OCI-LY7 (cell line): ENCODE measurements at regions not wholly inside any gene's neighbourhood (a gene's known extent, or its start where the extent isn't known, plus 50 kb on each side); places are given as distances from the start of the nearest gene placed in this dataset.

ENCODE experiments used
- BruUV-seq: library from RNA; stranded (reverse); fragments of 400-500 nt; replicated peaks from 2 replicates; lab custom pipeline; 2021; lab: Mats Ljungman, UMichigan
- CTCF ChIA-PET: fragments of 300-600 bp; sonication (Branson Sonifier 250); formaldehyde crosslinking; loops from one replicate; lab custom pipeline; 2022; ENCODE audit warnings: antibody characterized with exemption; ENCODE audit not compliant: unreplicated experiment; lab: Charles Lee
- POLR2A ChIA-PET: fragments of 300-600 bp; sonication (Branson Sonifier 250); formaldehyde crosslinking; loops from one replicate; lab custom pipeline; 2022; ENCODE audit warnings: antibody characterized with exemption; lab: Charles Lee
- DNase-seq: peaks from one replicate; pipeline ENCODE4 v3.0.0-alpha.2; 2015; ENCODE audit warnings: low spot score
- H2AFZ ChIP-seq: fragments of 200-600 bp; sonication (generic), shearing (Covaris generic); 2 replicates; pipeline ENCODE4 v1.6.1; 2014; ENCODE audit warnings: mild to moderate bottlenecking, antibody characterized with exemption, low read length, moderate library complexity
- H3K27ac ChIP-seq: fragments of 200-600 bp; sonication (generic); 2 replicates; pipeline ENCODE4 v1.5.1; 2014; ENCODE audit warnings: mixed run types, low read depth, mild to moderate bottlenecking, moderate library complexity, low read length, inconsistent platforms; ENCODE audit not compliant: poor library complexity, severe bottlenecking
- H3K36me3 ChIP-seq: fragments of 200-600 bp; sonication (generic); 2 replicates; pipeline ENCODE4 v1.6.1; 2014; ENCODE audit warnings: mild to moderate bottlenecking, antibody characterized with exemption, low read length, moderate library complexity, mixed read lengths; ENCODE audit not compliant: insufficient read depth
- H3K4me1 ChIP-seq: fragments of 200-600 bp; sonication (generic); 2 replicates; pipeline ENCODE4 v1.5.1; 2014; ENCODE audit warnings: mild to moderate bottlenecking, low read length; ENCODE audit not compliant: insufficient read depth, poor library complexity, severe bottlenecking
- H3K4me2 ChIP-seq: fragments of 200-600 bp; sonication (generic); 2 replicates; pipeline ENCODE4 v1.6.1; 2014; ENCODE audit warnings: mild to moderate bottlenecking, low read length
- H3K4me3 ChIP-seq: fragments of 200-600 bp; sonication (generic); 2 replicates; pipeline ENCODE4 v1.5.1; 2014; ENCODE audit warnings: mild to moderate bottlenecking, low read depth, low read length; ENCODE audit not compliant: poor library complexity, severe bottlenecking
- H3K79me2 ChIP-seq: fragments of 200-600 bp; sonication (generic); 2 replicates; pipeline ENCODE4 v1.6.1; 2016; ENCODE audit warnings: low read depth, mild to moderate bottlenecking, low read length, moderate library complexity, mixed read lengths; ENCODE audit not compliant: insufficient read depth
- H3K9me2 ChIP-seq: fragments of 200-600 bp; sonication (generic); 2 replicates; pipeline ENCODE4 v1.6.1; 2016; ENCODE audit warnings: mild to moderate bottlenecking, low read length, mixed read lengths; ENCODE audit not compliant: insufficient read depth
- H3K9me3 ChIP-seq: fragments of 200-600 bp; sonication (generic); 2 replicates; pipeline ENCODE4 v1.6.1; 2014; ENCODE audit warnings: mild to moderate bottlenecking, mixed run types, low read length, mixed read lengths
- H4K20me1 ChIP-seq: fragments of 200-600 bp; sonication (generic); 2 replicates; pipeline ENCODE4 v1.6.1; 2014; ENCODE audit warnings: mild to moderate bottlenecking, antibody characterized with exemption, low read length, moderate library complexity, mixed read lengths; ENCODE audit not compliant: insufficient read depth
- CTCF ChIP-seq: fragments of 200-600 bp; sonication (generic); conservative IDR thresholded peaks from 2 replicates; pipeline ENCODE4 v1.5.1; 2014; ENCODE audit warnings: mild to moderate bottlenecking, antibody characterized with exemption, low read length, moderate library complexity, mixed read lengths
- EZH2phosphoT487 ChIP-seq: fragments of 200-600 bp; sonication (generic); IDR thresholded peaks from 2 replicates; pipeline ENCODE4 v1.6.1; 2018; ENCODE audit warnings: low read depth, borderline replicate concordance, mild to moderate bottlenecking, mixed run types, antibody characterized with exemption, low read length, moderate library complexity, mixed read lengths
- intact Hi-C: fragments of 100-400 bp; cut with micrococcal nuclease; formaldehyde crosslinking; loops from one replicate; pipeline ENCODE4 v1.10.0; 2022; ENCODE audit not compliant: unreplicated experiment

DNA sequence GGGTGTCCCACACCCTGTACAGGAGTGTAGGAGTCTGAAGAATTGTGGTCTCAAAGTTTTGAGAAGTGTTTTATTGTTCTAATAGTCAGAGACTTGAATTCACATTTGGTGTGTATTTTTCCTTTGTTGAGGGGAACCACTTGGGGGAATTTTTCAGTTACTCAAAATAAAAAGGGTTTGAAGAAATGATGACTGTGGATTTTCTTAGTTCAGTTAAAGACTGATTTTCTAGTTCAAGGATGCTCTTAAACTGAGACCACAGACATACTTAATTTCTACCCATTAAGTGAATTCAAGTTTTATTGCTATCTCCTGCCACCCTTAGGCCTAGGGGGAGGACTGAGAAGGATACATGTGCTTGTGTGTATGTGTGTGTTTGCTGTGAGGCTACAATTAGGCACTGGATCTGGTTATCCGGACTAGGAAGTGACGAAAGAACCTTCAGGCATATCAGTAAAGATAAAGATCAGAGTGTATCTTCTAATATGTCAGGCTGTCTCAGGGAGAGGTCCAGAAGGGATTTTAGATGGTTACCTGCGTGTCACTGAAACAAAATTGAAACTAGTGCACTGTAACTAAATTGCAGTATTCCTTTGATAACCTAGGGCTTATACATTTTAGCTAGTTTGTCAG, 234.9 kb upstream of the DACH1 start:
- DNase-seq: no peak
- Histone ChIP-seq H3K4me3 (no peak overlapping the region), H3K36me3 (no peaks in the 10 kb centered on the region), H3K4me2 (no peak overlapping the region), H4K20me1 (no peaks in the 10 kb centered on the region), H3K27ac (no peak overlapping the region), H3K79me2 (no peaks in the 10 kb centered on the region), H3K9me2 (no peaks in the 10 kb centered on the region), H2AFZ (no peak overlapping the region), H3K4me1 (no peaks in the 10 kb centered on the region), H3K9me3 (no peaks in the 10 kb centered on the region)
- TF ChIP-seq CTCF (no peak), EZH2phosphoT487 (no peak)
- POLR2A ChIA-PET: no interaction called here
- CTCF ChIA-PET: no interaction called here
- intact Hi-C loops: no loop called here
- BruUV-seq: no TSS peak

- POLR2A ChIA-PET: no interaction called here
- BruUV-seq: no TSS peak
- TF ChIP-seq EZH2phosphoT487 (no peak), CTCF (no peak)
- Histone ChIP-seq H3K9me3 (no peaks in the 10 kb centered on the region), H2AFZ (no peak overlapping the region), H3K79me2 (no peaks in the 10 kb centered on the region), H4K20me1 (no peaks in the 10 kb centered on the region), H3K4me3 (no peak overlapping the region), H3K4me2 (no peak overlapping the region), H3K9me2 (no peaks in the 10 kb centered on the region), H3K36me3 (no peaks in the 10 kb centered on the region), H3K27ac (no peak overlapping the region), H3K4me1 (no peaks in the 10 kb centered on the region)
- CTCF ChIA-PET: no interaction called here
- intact Hi-C loops: no loop called here
- no peak for DNase-seq
Measured at GRCh38 chr13:72100339-72100738, 233.3 kb upstream of the DACH1 start.

GRCh38 chr13:72097568-72097967, 230.6 kb upstream of the DACH1 start:
- no peak for TF ChIP-seq EZH2phosphoT487
- H3K36me3 ChIP-seq: no peaks in the 10 kb centered on the region
- no peaks in the 10 kb centered on the region for H4K20me1 ChIP-seq
- no peaks in the 10 kb centered on the region for H3K79me2 ChIP-seq
- no peaks in the 10 kb centered on the region for H3K4me1 ChIP-seq
- no peak overlapping the region for H3K4me3 ChIP-seq
- DNase-seq: no peak
- ChIA-PET POLR2A (no interaction called here), CTCF (no interaction called here)
- H3K9me3 ChIP-seq: no peaks in the 10 kb centered on the region
- no peak overlapping the region for H3K4me2 ChIP-seq
- BruUV-seq: no TSS peak
- no peak overlapping the region for H3K27ac ChIP-seq
- H3K9me2 ChIP-seq: no peaks in the 10 kb centered on the region
- intact Hi-C loops: no loop called here
- H2AFZ ChIP-seq: no peak overlapping the region
